ENCODE measurements at regions not wholly inside any gene's neighbourhood (a gene's known extent, or its start where the extent isn't known, plus 50 kb on each side); places are given as distances from the start of the nearest gene placed in this dataset.

- Histone ChIP-seq H3K4me3 (no peak overlapping the region), H3K36me3 (no peaks in the 10 kb centered on the region), H3K27ac (no peak overlapping the region), H3K9me3 (no peaks in the 10 kb centered on the region), H3K4me1 (no peaks in the 10 kb centered on the region), H3K27me3 (no peaks in the 10 kb centered on the region)
- DNase-seq (no peak), ATAC-seq (ENCODE audit: low FRiP score in 2 of 2) (no peak)
- TF ChIP-seq POLR2A (IDR thresholded peaks at IDR 0.05) (no peak), CTCF (IDR thresholded peaks at IDR 0.05) (no peak), EP300 (IDR thresholded peaks at IDR 0.05) (no peak), POLR2AphosphoS5 (IDR thresholded peaks at IDR 0.05) (no peak)
- WGBS, 2 donors, result 68 to 92% methylated on average over 1 of the region's 1 CpG
Observed at GRCh38 chr20:12355185-12355584, 437.5 kb downstream of the BTBD3 start.

GRCh38 chr20:12358006-12358654, 440.4 kb downstream of the BTBD3 start:
- DNase-seq, result no peak
- ATAC-seq (ENCODE audit: low FRiP score in 2 of 2), result no peak
- 80 to 83% methylated on average over 4 of the region's 4 CpGs for WGBS, 2 donors

GRCh38 chr20:12358655-12359009, 440.9 kb downstream of the BTBD3 start:
- Histone ChIP-seq H3K9me3 (no peaks in the 10 kb centered on the region), H3K27me3 (no peaks in the 10 kb centered on the region), H3K36me3 (no peaks in the 10 kb centered on the region), H3K4me3 (no peak overlapping the region), H3K4me1 (no peaks in the 10 kb centered on the region), H3K27ac (no peak overlapping the region)
- DNase-seq, result no peak
- TF ChIP-seq POLR2A (IDR thresholded peaks at IDR 0.05) (no peak), CTCF (IDR thresholded peaks at IDR 0.05) (no peak), EP300 (IDR thresholded peaks at IDR 0.05) (no peak), POLR2AphosphoS5 (IDR thresholded peaks at IDR 0.05) (no peak)
- no peak for ATAC-seq (ENCODE audit: low FRiP score in 2 of 2)
- WGBS, 2 donors, result 96 to 97% methylated on average over 2 of the region's 2 CpGs

More at GRCh38 chr20:12358006-12358654, 440.4 kb downstream of the BTBD3 start:
- no peak overlapping the region for H3K4me3 ChIP-seq
- TF ChIP-seq CTCF (IDR thresholded peaks at IDR 0.05) (no peak), POLR2A (IDR thresholded peaks at IDR 0.05) (no peak), POLR2AphosphoS5 (IDR thresholded peaks at IDR 0.05) (no peak), EP300 (IDR thresholded peaks at IDR 0.05) (no peak)
- no peaks in the 10 kb centered on the region for H3K36me3 ChIP-seq
- H3K9me3 ChIP-seq, result no peaks in the 10 kb centered on the region
- no peaks in the 10 kb centered on the region for H3K27me3 ChIP-seq
- no peaks in the 10 kb centered on the region for H3K4me1 ChIP-seq
- no peak overlapping the region for H3K27ac ChIP-seq

GRCh38 chr20:12371990-12372389, 454.3 kb downstream of the BTBD3 start:
- Histone ChIP-seq H3K27ac (no peak overlapping the region), H3K4me1 (no peaks in the 10 kb centered on the region), H3K27me3 (no peaks in the 10 kb centered on the region), H3K4me3 (no peak overlapping the region), H3K36me3 (no peaks in the 10 kb centered on the region), H3K9me3 (no peaks in the 10 kb centered on the region)
- ATAC-seq (ENCODE audit: low FRiP score in 2 of 2) (no peak), DNase-seq (no peak)
- TF ChIP-seq EP300 (IDR thresholded peaks at IDR 0.05), result no peak
- TF ChIP-seq CTCF (IDR thresholded peaks at IDR 0.05), result no peak
- no peak for TF ChIP-seq POLR2AphosphoS5 (IDR thresholded peaks at IDR 0.05)
- no peak for TF ChIP-seq POLR2A (IDR thresholded peaks at IDR 0.05)
- 22 to 30% methylated on average over 1 of the region's 1 CpG for WGBS, 2 donors

- Histone ChIP-seq H3K36me3 (no peaks in the 10 kb centered on the region), H3K4me1 (no peaks in the 10 kb centered on the region), H3K4me3 (no peak overlapping the region), H3K27ac (no peak overlapping the region), H3K27me3 (no peaks in the 10 kb centered on the region), H3K9me3 (no peaks in the 10 kb centered on the region)
- WGBS, 2 donors, result 60 to 74% methylated on average over 1 of the region's 1 CpG
- TF ChIP-seq POLR2AphosphoS5 (IDR thresholded peaks at IDR 0.05), result no peak
- no peak for TF ChIP-seq CTCF (IDR thresholded peaks at IDR 0.05)
- TF ChIP-seq EP300 (IDR thresholded peaks at IDR 0.05), result no peak
- TF ChIP-seq POLR2A (IDR thresholded peaks at IDR 0.05), result no peak
- ATAC-seq (ENCODE audit: low FRiP score in 2 of 2) (no peak), DNase-seq (no peak)
Observed at GRCh38 chr20:12372557-12372956, 454.9 kb downstream of the BTBD3 start.

Data from upper lobe of left lung (tissue), 6 donors.